IMR-90 (cell line): ENCODE measurements at regions not wholly inside any gene's neighbourhood (a gene's known extent, or its start where the extent isn't known, plus 50 kb on each side); places are given as distances from the start of the nearest gene placed in this dataset.

Source experiments
- ATAC-seq: fragments of 200-7000 bp; cut with Tn5 transposase; 2 replicates; pipeline ENCODE4 v1.9.1; 2020; ENCODE audit warnings: low read depth, mild to moderate bottlenecking, moderate library complexity
- BruUV-seq: library from RNA; stranded (reverse); fragments of 400-500 nt; replicated peaks from 2 replicates; lab custom pipeline; 2021; lab: Mats Ljungman, UMichigan
- CTCF ChIA-PET: fragments of 300-600 bp; formaldehyde crosslinking; extraction: SDS; loops from one replicate; lab custom pipeline; 2021; ENCODE audit warnings: antibody characterized with exemption; lab: Yijun Ruan, JAX
- POLR2A ChIA-PET: fragments of 300-600 bp; sonication (Branson Sonifier 250); formaldehyde crosslinking; loops from one replicate; lab custom pipeline; 2022; ENCODE audit warnings: antibody characterized with exemption; ENCODE audit not compliant: unreplicated experiment; lab: Charles Lee
- DNase-seq: peaks from one replicate; pipeline ENCODE4 v3.0.0; 2013
- H2AFZ ChIP-seq: replicated peaks from 2 replicates; pipeline ENCODE3; 2013; ENCODE audit warnings: low read length, mild to moderate bottlenecking; ENCODE audit not compliant: poor library complexity
- H2AK5ac ChIP-seq: 2 replicates; pipeline ENCODE4 v1.6.1; 2013; ENCODE audit warnings: low read depth, low read length, inconsistent platforms
- H2AK9ac ChIP-seq: replicated peaks from 2 replicates; pipeline ENCODE3; 2013; ENCODE audit warnings: mild to moderate bottlenecking, low read depth, low read length, moderate library complexity; ENCODE audit not compliant: poor library complexity
- H2BK120ac ChIP-seq: 2 replicates; pipeline ENCODE4 v1.6.1; 2013; ENCODE audit warnings: low read depth, low read length, inconsistent platforms
- H2BK15ac ChIP-seq: 3 replicates; pipeline ENCODE4 v1.6.1; 2013; ENCODE audit warnings: low read depth, low read length, inconsistent platforms
- H2BK20ac ChIP-seq: 2 replicates; pipeline ENCODE4 v1.6.1; 2013; ENCODE audit warnings: low read depth, mild to moderate bottlenecking, inconsistent platforms, low read length, moderate library complexity
- H2BK5ac ChIP-seq: 2 replicates; pipeline ENCODE4 v1.6.1; 2013; ENCODE audit warnings: mild to moderate bottlenecking, low read depth, low read length, inconsistent platforms; ENCODE audit not compliant: poor library complexity, severe bottlenecking
- H3K14ac ChIP-seq: replicated peaks from 2 replicates; pipeline ENCODE4 v1.6.1; 2013; ENCODE audit warnings: low read depth, low read length, inconsistent platforms
- H3K18ac ChIP-seq: 2 replicates; pipeline ENCODE4 v1.6.1; 2013; ENCODE audit warnings: low read depth, low read length, control low read depth
- H3K23ac ChIP-seq: 2 replicates; pipeline ENCODE4 v1.6.1; 2013; ENCODE audit warnings: low read depth, low read length, inconsistent platforms
- H3K27ac ChIP-seq: 2 replicates; pipeline ENCODE4 v1.5.1; 2013; ENCODE audit warnings: mild to moderate bottlenecking, control low read depth, low read length; ENCODE audit not compliant: insufficient read depth
- H3K27me3 ChIP-seq: 2 replicates; pipeline ENCODE4 v1.6.1; 2013; ENCODE audit warnings: low read length; ENCODE audit not compliant: control insufficient read depth, insufficient read depth
- H3K36me3 ChIP-seq: 2 replicates; pipeline ENCODE4 v1.6.1; 2013; ENCODE audit warnings: low read length, mixed read lengths; ENCODE audit not compliant: control insufficient read depth, insufficient read depth
- H3K4ac ChIP-seq: 2 replicates; pipeline ENCODE4 v1.6.1; 2013; ENCODE audit warnings: low read depth, low read length, inconsistent platforms
- H3K4me1 ChIP-seq: 2 replicates; pipeline ENCODE4 v1.6.1; 2013; ENCODE audit warnings: low read length, mixed read lengths; ENCODE audit not compliant: control insufficient read depth, insufficient read depth
- H3K4me2 ChIP-seq: 2 replicates; pipeline ENCODE4 v1.6.1; 2013; ENCODE audit warnings: low read depth, mild to moderate bottlenecking, control low read depth, low read length, moderate library complexity
- H3K4me3 ChIP-seq: 2 replicates; pipeline ENCODE4 v1.5.1; 2013; ENCODE audit warnings: low read depth, mild to moderate bottlenecking, control low read depth, low read length, moderate library complexity; ENCODE audit not compliant: insufficient read depth
- H3K56ac ChIP-seq: 2 replicates; pipeline ENCODE4 v1.6.1; 2013; ENCODE audit warnings: low read length, inconsistent platforms; ENCODE audit not compliant: insufficient read depth; ENCODE audit errors: extremely low read depth
- H3K79me1 ChIP-seq, 2 experiments: 2 replicates each; pipeline ENCODE4 v1.6.1; 2013; ENCODE audit warnings: low read length in 2 of 2, inconsistent platforms in 1 of 2, low read depth in 1 of 2
- H3K9ac ChIP-seq: 2 replicates; pipeline ENCODE4 v1.6.1; 2013; ENCODE audit warnings: low read depth, low read length, control low read depth
- H3K9me1 ChIP-seq: 2 replicates; pipeline ENCODE4 v1.6.1; 2013; ENCODE audit warnings: low read length, inconsistent platforms; ENCODE audit not compliant: insufficient read depth
- H3K9me3 ChIP-seq: 2 replicates; pipeline ENCODE4 v1.6.1; 2013; ENCODE audit warnings: low read length; ENCODE audit not compliant: control insufficient read depth, insufficient read depth
- H4K20me1 ChIP-seq: 2 replicates; pipeline ENCODE4 v1.6.1; 2013; ENCODE audit warnings: low read length, inconsistent platforms; ENCODE audit not compliant: insufficient read depth
- H4K5ac ChIP-seq: 2 replicates; pipeline ENCODE4 v1.6.1; 2013; ENCODE audit warnings: mild to moderate bottlenecking, low read depth, low read length, control low read depth
- H4K8ac ChIP-seq, 2 experiments: 2 replicates each; pipeline ENCODE4 v1.6.1; 2013; ENCODE audit warnings: low read depth in 2 of 2, low read length in 2 of 2, control low read depth in 1 of 2, inconsistent platforms in 1 of 2
- H4K91ac ChIP-seq: 2 replicates; pipeline ENCODE4 v1.6.1; 2013; ENCODE audit warnings: low read depth, low read length, inconsistent platforms; ENCODE audit not compliant: insufficient read depth
- BHLHE40 ChIP-seq: fragments of 150-350 bp; IDR thresholded peaks from 2 replicates; pipeline ENCODE4 v1.6.1; 2016; ENCODE audit warnings: mild to moderate bottlenecking, low read depth, low read length
- CHD1 ChIP-seq: IDR thresholded peaks from 2 replicates; pipeline ENCODE4 v1.6.1; 2012; ENCODE audit warnings: low read depth, low read length, improper control_type of control experiment
- FOS ChIP-seq: fragments of 150-350 bp; IDR thresholded peaks from 2 replicates; pipeline ENCODE4 v1.6.1; 2016; ENCODE audit warnings: low read depth, low read length
- MAZ ChIP-seq: IDR thresholded peaks from 2 replicates; pipeline ENCODE4 v1.6.1; 2012; ENCODE audit warnings: low read depth, mild to moderate bottlenecking, low read length, improper control_type of control experiment, moderate library complexity, borderline replicate concordance
- MXI1 ChIP-seq: IDR thresholded peaks from 2 replicates; pipeline ENCODE4 v1.6.1; 2012; ENCODE audit warnings: low read depth, mild to moderate bottlenecking, low read length, moderate library complexity, borderline replicate concordance
- NFE2L2 ChIP-seq: fragments of 150-350 bp; IDR thresholded peaks from 2 replicates; pipeline ENCODE4 v1.6.1; 2016; ENCODE audit warnings: low read depth, mild to moderate bottlenecking, low read length
- POLR2A ChIP-seq: IDR thresholded peaks from 2 replicates; pipeline ENCODE4 v1.6.1; 2012; ENCODE audit warnings: mild to moderate bottlenecking, low read depth, low read length
- RAD21 ChIP-seq: IDR thresholded peaks from 2 replicates; pipeline ENCODE4 v1.6.1; 2012; ENCODE audit warnings: low read length, improper control_type of control experiment
- RCOR1 ChIP-seq: IDR thresholded peaks from 2 replicates; pipeline ENCODE4 v1.6.1; 2012; ENCODE audit warnings: mild to moderate bottlenecking, low read length, improper control_type of control experiment; ENCODE audit not compliant: insufficient replicate concordance
- RFX5 ChIP-seq: IDR thresholded peaks from 2 replicates; pipeline ENCODE4 v1.8.0; 2012; ENCODE audit warnings: low read depth, mild to moderate bottlenecking, low read length, moderate library complexity
- SMC3 ChIP-seq: fragments of 150-350 bp; IDR thresholded peaks from 2 replicates; pipeline ENCODE4 v1.6.1; 2016; ENCODE audit warnings: low read depth, mild to moderate bottlenecking, antibody characterized with exemption, low read length, moderate library complexity
- WGBS, 2 experiments: methylation state at CpG; one replicate each; pipeline versions ENCODE4 v1.1.5 to v1.1.7; 2013; ENCODE audit warnings: missing lambda C conversion rate in 2 of 2; ENCODE audit not compliant: insufficient read length in 1 of 2; ENCODE audit errors: extremely low coverage in 2 of 2; 5-methylcytosine and 5-hydroxymethylcytosine counted together
- dilution Hi-C: fragments of 300-500 bp; cut with HindIII; formaldehyde crosslinking; loops from one replicate; pipeline ENCODE4 v1.14.3; 2018; ENCODE audit warnings: low sequenced_read_pairs; ENCODE audit not compliant: unreplicated experiment
- in situ Hi-C: fragments of 300-500 bp; cut with MboI; formaldehyde crosslinking; loops from 3 replicates; pipeline ENCODE4 v1.14.3; 2019; ENCODE audit warnings: low sequenced_read_pairs, inconsistent platforms, mixed read lengths
- intact Hi-C: fragments of 100-400 bp; cut with micrococcal nuclease; formaldehyde crosslinking; loops from 2 replicates; pipeline ENCODE4 v1.10.0; 2022
- TF ChIP-seq, protein P1 (sequence below): conservative IDR thresholded peaks from 2 replicates; pipeline ENCODE4 v1.5.1; 2012; ENCODE audit warnings: mild to moderate bottlenecking, low read depth, low read length, improper control_type of control experiment

DNA sequence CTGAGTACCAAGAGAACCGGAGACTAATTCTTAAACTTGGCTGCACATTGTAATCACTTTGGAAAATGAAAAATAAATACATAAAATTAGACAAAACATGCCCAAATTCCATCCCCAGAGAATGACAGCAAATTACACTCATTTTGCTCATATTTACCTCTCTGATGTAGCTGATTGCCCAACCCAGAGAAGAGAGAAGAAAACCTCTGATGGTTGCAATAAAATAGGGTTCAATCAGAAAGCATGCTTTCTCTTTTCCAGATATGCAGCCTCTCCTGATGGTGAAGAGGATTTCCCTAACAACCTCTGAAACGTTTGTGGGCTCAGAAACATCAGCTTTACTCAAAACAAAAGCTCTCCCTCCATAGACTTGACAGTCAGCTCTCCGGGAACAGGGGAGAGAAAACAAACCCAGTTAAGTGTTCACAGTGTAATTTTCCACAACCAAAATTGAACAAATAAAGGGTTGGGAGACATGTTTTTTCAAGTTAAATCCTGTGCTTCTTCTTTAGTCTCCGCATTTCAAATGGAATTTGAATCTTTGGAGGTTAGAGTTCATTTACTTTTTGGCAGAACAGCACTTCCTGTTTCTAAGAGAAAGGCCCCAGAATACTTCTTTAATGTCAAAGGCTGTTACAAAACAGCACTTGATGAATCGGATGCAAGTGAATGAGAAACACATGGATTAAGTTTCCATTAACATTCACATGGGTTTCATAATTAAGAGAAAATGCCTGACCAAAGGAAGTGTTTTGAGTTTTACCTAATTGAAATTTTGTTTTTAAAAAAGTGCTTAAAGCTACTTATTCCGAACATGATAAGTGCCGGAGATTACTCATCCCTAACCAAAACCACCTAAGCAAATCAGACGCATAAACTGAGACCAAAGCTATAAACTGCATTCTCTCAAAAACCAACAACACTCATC lies 570.1 kb upstream of the SYT4 start:
- Histone ChIP-seq H3K79me1 (no peaks in the 10 kb centered on the region), H3K9me1 (no peaks in the 10 kb centered on the region), H3K14ac (peak overlapping the region; percentile 63), H4K5ac (peak overlapping the region; percentile 78; the same call in 1 of the 2 replicates), H3K23ac (peak overlapping the region; percentile 82; the same call in 1 of the 2 replicates), H3K56ac (peak overlapping the region; percentile 30; the same call in 1 of the 2 replicates), H4K8ac (peak overlapping the region; percentile 49 to 73; a peak in 3 of 4 replicates), H2BK120ac (peak overlapping the region; percentile 83), H2AK5ac (no peak overlapping the region), H3K36me3 (no peaks in the 10 kb centered on the region), H3K4ac (peak overlapping the region; percentile 48; the same call in 1 of the 2 replicates), H3K27me3 (no peaks in the 10 kb centered on the region), H2BK20ac (peak overlapping the region; percentile 77), H3K4me1 (peaks cover 2% of the 10 kb centered on the region; the same call in 1 of the 2 replicates), H2AK9ac (no peak overlapping the region), H2BK15ac (peak overlapping the region; percentile 11; the same call in 1 of the 3 replicates), H2AFZ (no peak overlapping the region), H3K9ac (peak overlapping the region; percentile 63; the same call in 1 of the 2 replicates), H3K18ac (peak overlapping the region; percentile 78; the same call in 1 of the 2 replicates), H3K27ac (peak overlapping the region; percentile 98; the same call in 1 of the 2 replicates), H2BK5ac (no peak overlapping the region), H3K4me3 (no peak overlapping the region), H3K9me3 (no peaks in the 10 kb centered on the region), H4K20me1 (no peaks in the 10 kb centered on the region), H3K4me2 (peak overlapping the region; percentile 73), H4K91ac (no peak overlapping the region)
- no peak for TF ChIP-seq SMC3
- no peak for TF ChIP-seq POLR2A
- TF ChIP-seq, protein P1, sequence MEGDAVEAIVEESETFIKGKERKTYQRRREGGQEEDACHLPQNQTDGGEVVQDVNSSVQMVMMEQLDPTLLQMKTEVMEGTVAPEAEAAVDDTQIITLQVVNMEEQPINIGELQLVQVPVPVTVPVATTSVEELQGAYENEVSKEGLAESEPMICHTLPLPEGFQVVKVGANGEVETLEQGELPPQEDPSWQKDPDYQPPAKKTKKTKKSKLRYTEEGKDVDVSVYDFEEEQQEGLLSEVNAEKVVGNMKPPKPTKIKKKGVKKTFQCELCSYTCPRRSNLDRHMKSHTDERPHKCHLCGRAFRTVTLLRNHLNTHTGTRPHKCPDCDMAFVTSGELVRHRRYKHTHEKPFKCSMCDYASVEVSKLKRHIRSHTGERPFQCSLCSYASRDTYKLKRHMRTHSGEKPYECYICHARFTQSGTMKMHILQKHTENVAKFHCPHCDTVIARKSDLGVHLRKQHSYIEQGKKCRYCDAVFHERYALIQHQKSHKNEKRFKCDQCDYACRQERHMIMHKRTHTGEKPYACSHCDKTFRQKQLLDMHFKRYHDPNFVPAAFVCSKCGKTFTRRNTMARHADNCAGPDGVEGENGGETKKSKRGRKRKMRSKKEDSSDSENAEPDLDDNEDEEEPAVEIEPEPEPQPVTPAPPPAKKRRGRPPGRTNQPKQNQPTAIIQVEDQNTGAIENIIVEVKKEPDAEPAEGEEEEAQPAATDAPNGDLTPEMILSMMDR, result no peak
- TF ChIP-seq MAZ, result no peak
- no peak for TF ChIP-seq BHLHE40
- TF ChIP-seq RAD21, result no peak
- TF ChIP-seq FOS, result no peak
- no peak for TF ChIP-seq NFE2L2
- no peak for TF ChIP-seq RFX5
- TF ChIP-seq RCOR1, result no peak
- TF ChIP-seq MXI1, result no peak
- no peak for TF ChIP-seq CHD1
- BruUV-seq, result no TSS peak
- dilution Hi-C loops, result no loop called here
- in situ Hi-C loops, result no loop called here
- WGBS, 2 experiments, result no CpG with 5 or more reads among the region's 8 CpGs
- intact Hi-C loops, result no loop called here
- POLR2A ChIA-PET, result no interaction called here
- DNase-seq (peak; percentile 22), ATAC-seq (peak; percentile 76)
- CTCF ChIA-PET, result no interaction called here
